Lower leg skin (tissue), 3 donors: ENCODE measurements at regions not wholly inside any gene's neighbourhood (a gene's known extent, or its start where the extent isn't known, plus 50 kb on each side); places are given as distances from the start of the nearest gene placed in this dataset.
"Not testable (repeated sequence)": the region's sequence is repeated elsewhere in the genome, so short reads cannot be mapped to it uniquely, and the experiment has no call there.

Experiments used
- CTCF ChIP-seq, 3 donors: fragments of 450-650 bp; IDR thresholded peaks; one replicate each; pipeline ENCODE4 v1.5.1; 2016; ENCODE audit warnings: antibody characterized with exemption in 3 of 3, mild to moderate bottlenecking in 3 of 3, moderate library complexity in 2 of 3
- POLR2A ChIP-seq, 2 donors: fragments of 450-650 bp; IDR thresholded peaks; one replicate each; pipeline ENCODE4 v1.6.1; 2016 to 2017; ENCODE audit warnings: antibody characterized with exemption in 2 of 2, mild to moderate bottlenecking in 1 of 2, moderate library complexity in 1 of 2

GRCh38 chr15:24426286-24427054 is 249.1 kb upstream of the NPAP1 start:
- TF ChIP-seq CTCF, POLR2A (IDR thresholded peaks at IDR 0.05): not testable (repeated sequence)
